ENCODE measurements at regions not wholly inside any gene's neighbourhood (a gene's known extent, or its start where the extent isn't known, plus 50 kb on each side); places are given as distances from the start of the nearest gene placed in this dataset.

- TF ChIP-seq NRF1 (IDR thresholded peaks at IDR 0.05; ENCODE audit: low read depth, low read length) = no peak
- TF ChIP-seq KDM5A (IDR thresholded peaks at IDR 0.05; ENCODE audit: low read length) = no peak
- no peak for TF ChIP-seq PHF8 (conservative IDR thresholded peaks at IDR 0.05; ENCODE audit: low read depth, low read length)
- TF ChIP-seq RFX5 (IDR thresholded peaks at IDR 0.05; ENCODE audit: borderline replicate concordance, low read depth, low read length) = no peak
Measured at GRCh38 chr7:47672977-47673381, 91.1 kb upstream of the TNS3 start (continued).
